ENCODE measurements at regions not wholly inside any gene's neighbourhood (a gene's known extent, or its start where the extent isn't known, plus 50 kb on each side); places are given as distances from the start of the nearest gene placed in this dataset.

DNA sequence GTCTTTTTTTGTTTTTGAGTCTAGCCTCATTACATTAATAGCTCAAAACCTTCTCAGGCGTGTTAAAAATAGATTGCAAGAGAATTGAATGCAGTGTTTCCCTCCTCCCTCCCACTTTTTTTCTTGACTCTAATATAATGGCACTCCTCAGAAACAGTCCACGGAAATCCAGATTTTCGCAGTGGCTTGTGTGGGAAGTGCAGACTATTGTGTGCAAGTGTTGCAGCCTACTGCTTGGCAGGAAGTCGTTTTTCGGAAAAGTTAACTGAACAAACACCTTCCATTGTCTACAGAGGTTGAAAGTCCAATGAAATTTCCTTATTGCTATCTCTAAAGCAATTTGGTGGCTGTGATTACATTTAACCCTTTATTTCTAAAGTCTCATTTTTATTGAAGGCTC, 147.9 kb upstream of the E2F7 start:
- no peak for DNase-seq (ENCODE audit: low spot score)

- no peak for DNase-seq (ENCODE audit: low spot score)
Observed at GRCh38 chr12:77210724-77211123, 145.4 kb upstream of the E2F7 start.

- no peak for DNase-seq (ENCODE audit: low spot score)
Observed at GRCh38 chr12:77204083-77204482, 138.7 kb upstream of the E2F7 start.

GRCh38 chr12:77202457-77203060, 137.2 kb upstream of the E2F7 start:
- DNase-seq (ENCODE audit: low spot score): no peak

GRCh38 chr12:77189901-77190416, 124.6 kb upstream of the E2F7 start:
- DNase-seq (ENCODE audit: low spot score): no peak

- DNase-seq (ENCODE audit: low spot score): no peak
Observed at GRCh38 chr12:77189458-77189857, 124.1 kb upstream of the E2F7 start.

GRCh38 chr12:77179515-77179914, 114.1 kb upstream of the E2F7 start:
- no peak for DNase-seq (ENCODE audit: low spot score)

DNA sequence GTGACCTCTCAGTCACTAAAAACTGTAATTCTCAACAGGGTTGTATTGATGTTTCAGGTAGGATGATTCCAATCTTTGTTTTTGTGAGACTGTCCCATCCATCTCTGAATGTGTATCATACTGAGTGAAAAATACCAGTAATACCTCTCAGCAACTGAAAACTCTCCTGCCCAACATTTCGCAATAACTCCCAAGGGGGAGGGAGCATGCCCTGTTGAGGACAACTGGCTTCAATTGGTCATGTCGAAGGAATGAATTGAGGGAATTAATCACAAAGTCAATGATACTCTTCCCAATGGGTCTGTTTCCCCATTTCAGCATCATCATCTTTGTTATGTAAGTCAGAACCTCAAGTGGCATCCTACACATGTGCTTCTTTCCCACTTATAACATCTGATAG, 102.4 kb upstream of the E2F7 start:
- DNase-seq (ENCODE audit: low spot score): no peak

DNA sequence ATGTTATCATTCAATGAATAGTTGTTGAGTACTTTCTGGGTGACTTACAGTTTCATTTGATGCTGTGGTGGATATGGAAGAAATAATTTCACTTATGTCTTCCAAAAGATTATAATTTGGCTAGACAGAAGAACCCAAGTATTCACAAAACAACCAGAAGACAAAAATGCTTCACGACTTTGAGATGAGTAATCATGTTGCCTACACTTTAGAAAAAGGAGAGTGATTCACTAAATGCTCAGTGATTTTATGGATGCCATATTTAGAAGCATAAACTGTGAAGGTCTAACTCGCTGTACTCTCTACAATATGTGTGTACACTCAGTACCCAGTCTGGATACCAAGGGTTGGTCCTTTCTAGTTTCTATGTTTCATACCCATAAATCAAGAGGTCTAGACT, 101.3 kb upstream of the E2F7 start:
- DNase-seq (ENCODE audit: low spot score): no peak

- no peak for DNase-seq (ENCODE audit: low spot score)
Observed at GRCh38 chr12:77163074-77164038, 98.0 kb upstream of the E2F7 start.

DNA sequence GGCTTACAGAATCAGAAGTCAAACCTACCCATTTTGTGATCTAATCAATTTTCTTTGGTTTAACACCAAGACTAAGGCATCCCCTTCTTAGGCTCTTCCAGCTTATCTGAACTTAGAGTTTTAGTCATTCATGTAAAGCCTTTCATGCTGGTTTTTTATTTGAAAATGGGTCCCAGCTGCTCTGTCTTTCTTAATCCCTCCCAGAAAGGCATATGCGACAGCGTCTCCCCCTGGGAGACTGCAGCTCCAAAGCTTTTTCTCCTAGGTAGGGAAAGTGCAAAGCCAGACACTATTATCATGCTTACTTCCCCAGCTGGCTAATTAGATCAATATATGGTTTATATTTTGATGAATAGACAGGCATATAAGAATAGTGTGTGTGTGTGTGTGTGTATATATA, 96.6 kb upstream of the E2F7 start:
- no peak for DNase-seq (ENCODE audit: low spot score)

DNA sequence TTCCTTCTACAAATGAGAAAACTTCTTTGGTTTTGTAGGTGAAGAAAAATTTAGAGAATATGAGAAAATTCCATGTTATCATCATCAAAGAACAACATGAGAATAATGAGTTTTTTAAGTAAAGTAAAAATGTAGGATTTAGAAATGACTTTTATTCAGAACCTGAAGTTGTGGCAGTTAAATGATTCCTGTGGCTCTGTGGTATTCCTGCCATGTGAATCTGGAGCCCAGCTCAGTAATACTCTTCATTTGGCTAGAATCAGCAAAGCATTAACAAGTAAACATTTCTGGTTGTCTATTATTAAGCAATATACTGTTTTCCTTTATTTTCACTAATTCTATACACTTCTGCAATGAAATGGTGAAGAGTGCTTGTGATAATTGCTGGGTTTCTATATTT, 95.6 kb upstream of the E2F7 start:
- DNase-seq (ENCODE audit: low spot score): no peak

- DNase-seq (ENCODE audit: low spot score): no peak
Observed at GRCh38 chr12:77153706-77154105, 88.3 kb upstream of the E2F7 start.

GRCh38 chr12:77152623-77153193, 87.3 kb upstream of the E2F7 start:
- DNase-seq (ENCODE audit: low spot score): no peak

- DNase-seq (ENCODE audit: low spot score): no peak
Observed at GRCh38 chr12:77151030-77151429, 85.7 kb upstream of the E2F7 start.

GRCh38 chr12:77133566-77133965, 68.2 kb upstream of the E2F7 start:
- DNase-seq (ENCODE audit: low spot score): peak; percentile 14

GRCh38 chr12:77131977-77132490, 66.7 kb upstream of the E2F7 start:
- DNase-seq (ENCODE audit: low spot score): no peak

- DNase-seq (ENCODE audit: low spot score): no peak
Observed at GRCh38 chr12:77130193-77130592, 64.8 kb upstream of the E2F7 start.

DNA sequence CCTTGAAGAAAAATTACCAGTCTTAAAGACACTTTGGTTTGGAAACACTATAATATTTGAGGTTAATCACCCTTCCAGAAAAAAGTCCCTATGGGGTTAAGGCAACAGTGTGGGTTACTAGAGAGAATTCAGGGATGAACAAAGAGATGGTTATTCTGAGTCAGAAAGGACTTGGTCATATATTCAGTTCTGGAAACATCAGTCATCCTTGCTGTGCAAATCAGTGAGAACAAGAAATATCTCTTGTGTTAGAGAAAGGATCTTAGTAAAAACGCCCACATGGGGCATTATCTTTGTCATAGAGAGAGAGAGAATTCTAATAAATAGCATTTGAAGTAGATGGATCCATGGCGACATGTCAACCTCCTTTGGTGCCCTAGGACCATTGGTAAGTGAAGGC, 59.4 kb upstream of the E2F7 start:
- no peak for DNase-seq (ENCODE audit: low spot score)

GRCh38 chr12:77122661-77123060, 57.3 kb upstream of the E2F7 start:
- no peak for DNase-seq (ENCODE audit: low spot score)

GRCh38 chr12:77122236-77122635, 56.9 kb upstream of the E2F7 start:
- DNase-seq (ENCODE audit: low spot score): no peak

- no peak for DNase-seq (ENCODE audit: low spot score)
Observed at GRCh38 chr12:77120156-77121085, 55.1 kb upstream of the E2F7 start.

All from HuH-7 (cell line).